ENCODE measurements at regions not wholly inside any gene's neighbourhood (a gene's known extent, or its start where the extent isn't known, plus 50 kb on each side); places are given as distances from the start of the nearest gene placed in this dataset.

- H3K9me3 ChIP-seq, result no peaks in the 10 kb centered on the region
- intact Hi-C loops (cut with DNase I, micrococcal nuclease), result no loop called here
- DNase-seq, result no peak
- H3K4me1 ChIP-seq (ENCODE audit: low read depth), result no peaks in the 10 kb centered on the region
- ATAC-seq, result no peak
- TF ChIP-seq, protein P1, sequence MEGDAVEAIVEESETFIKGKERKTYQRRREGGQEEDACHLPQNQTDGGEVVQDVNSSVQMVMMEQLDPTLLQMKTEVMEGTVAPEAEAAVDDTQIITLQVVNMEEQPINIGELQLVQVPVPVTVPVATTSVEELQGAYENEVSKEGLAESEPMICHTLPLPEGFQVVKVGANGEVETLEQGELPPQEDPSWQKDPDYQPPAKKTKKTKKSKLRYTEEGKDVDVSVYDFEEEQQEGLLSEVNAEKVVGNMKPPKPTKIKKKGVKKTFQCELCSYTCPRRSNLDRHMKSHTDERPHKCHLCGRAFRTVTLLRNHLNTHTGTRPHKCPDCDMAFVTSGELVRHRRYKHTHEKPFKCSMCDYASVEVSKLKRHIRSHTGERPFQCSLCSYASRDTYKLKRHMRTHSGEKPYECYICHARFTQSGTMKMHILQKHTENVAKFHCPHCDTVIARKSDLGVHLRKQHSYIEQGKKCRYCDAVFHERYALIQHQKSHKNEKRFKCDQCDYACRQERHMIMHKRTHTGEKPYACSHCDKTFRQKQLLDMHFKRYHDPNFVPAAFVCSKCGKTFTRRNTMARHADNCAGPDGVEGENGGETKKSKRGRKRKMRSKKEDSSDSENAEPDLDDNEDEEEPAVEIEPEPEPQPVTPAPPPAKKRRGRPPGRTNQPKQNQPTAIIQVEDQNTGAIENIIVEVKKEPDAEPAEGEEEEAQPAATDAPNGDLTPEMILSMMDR (IDR thresholded peaks at IDR 0.05), result no peak
- H3K36me3 ChIP-seq (ENCODE audit: low read depth), result no peaks in the 10 kb centered on the region
- H3K4me3 ChIP-seq, result no peak overlapping the region
Observed at GRCh38 chrX:26590849-26591248, 374.9 kb downstream of the MAGEB5 start.

- TF ChIP-seq, protein P1 (IDR thresholded peaks at IDR 0.05), result no peak
- Histone ChIP-seq H3K4me3 (no peak overlapping the region), H3K36me3 (ENCODE audit: low read depth) (no peaks in the 10 kb centered on the region), H3K9me3 (no peaks in the 10 kb centered on the region), H3K4me1 (ENCODE audit: low read depth) (no peaks in the 10 kb centered on the region)
- ATAC-seq (no peak), DNase-seq (no peak)
- intact Hi-C loops (cut with DNase I, micrococcal nuclease), result no loop called here
Observed at GRCh38 chrX:26586570-26586969, 370.6 kb downstream of the MAGEB5 start.

- no peaks in the 10 kb centered on the region for H3K9me3 ChIP-seq
- intact Hi-C loops (cut with DNase I, micrococcal nuclease), result no loop called here
- no peaks in the 10 kb centered on the region for H3K4me1 ChIP-seq (ENCODE audit: low read depth)
- ATAC-seq (no peak), DNase-seq (no peak)
- TF ChIP-seq, protein P1 (IDR thresholded peaks at IDR 0.05), result no peak
- H3K4me3 ChIP-seq, result no peak overlapping the region
- no peaks in the 10 kb centered on the region for H3K36me3 ChIP-seq (ENCODE audit: low read depth)
Observed at GRCh38 chrX:26581091-26581490, 365.1 kb downstream of the MAGEB5 start.

- ATAC-seq (no peak), DNase-seq (no peak)
- TF ChIP-seq, protein P1 (IDR thresholded peaks at IDR 0.05), result no peak
- intact Hi-C loops (cut with DNase I, micrococcal nuclease), result no loop called here
- Histone ChIP-seq H3K4me1 (ENCODE audit: low read depth) (no peaks in the 10 kb centered on the region), H3K9me3 (no peaks in the 10 kb centered on the region), H3K4me3 (no peak overlapping the region), H3K36me3 (ENCODE audit: low read depth) (no peaks in the 10 kb centered on the region)
Observed at GRCh38 chrX:26580021-26580420, 364.1 kb downstream of the MAGEB5 start.

- Histone ChIP-seq H3K9me3 (no peaks in the 10 kb centered on the region), H3K36me3 (ENCODE audit: low read depth) (no peaks in the 10 kb centered on the region), H3K4me1 (ENCODE audit: low read depth) (no peaks in the 10 kb centered on the region), H3K4me3 (no peak overlapping the region)
- TF ChIP-seq, protein P1 (IDR thresholded peaks at IDR 0.05), result no peak
- intact Hi-C loops (cut with DNase I, micrococcal nuclease), result no loop called here
- DNase-seq (no peak), ATAC-seq (no peak)
Observed at GRCh38 chrX:26574234-26574633, 358.3 kb downstream of the MAGEB5 start.

- ATAC-seq, result no peak
- intact Hi-C loops (cut with DNase I, micrococcal nuclease), result no loop called here
- Histone ChIP-seq H3K4me1 (ENCODE audit: low read depth) (no peaks in the 10 kb centered on the region), H3K9me3 (no peaks in the 10 kb centered on the region), H3K36me3 (ENCODE audit: low read depth) (no peaks in the 10 kb centered on the region), H3K4me3 (no peak overlapping the region)
- TF ChIP-seq, protein P1 (IDR thresholded peaks at IDR 0.05), result no peak
- DNase-seq, result no peak
Observed at GRCh38 chrX:26562156-26562555, 346.2 kb downstream of the MAGEB5 start.
